ENCODE measurements at regions not wholly inside any gene's neighbourhood (a gene's known extent, or its start where the extent isn't known, plus 50 kb on each side); places are given as distances from the start of the nearest gene placed in this dataset.

DNA sequence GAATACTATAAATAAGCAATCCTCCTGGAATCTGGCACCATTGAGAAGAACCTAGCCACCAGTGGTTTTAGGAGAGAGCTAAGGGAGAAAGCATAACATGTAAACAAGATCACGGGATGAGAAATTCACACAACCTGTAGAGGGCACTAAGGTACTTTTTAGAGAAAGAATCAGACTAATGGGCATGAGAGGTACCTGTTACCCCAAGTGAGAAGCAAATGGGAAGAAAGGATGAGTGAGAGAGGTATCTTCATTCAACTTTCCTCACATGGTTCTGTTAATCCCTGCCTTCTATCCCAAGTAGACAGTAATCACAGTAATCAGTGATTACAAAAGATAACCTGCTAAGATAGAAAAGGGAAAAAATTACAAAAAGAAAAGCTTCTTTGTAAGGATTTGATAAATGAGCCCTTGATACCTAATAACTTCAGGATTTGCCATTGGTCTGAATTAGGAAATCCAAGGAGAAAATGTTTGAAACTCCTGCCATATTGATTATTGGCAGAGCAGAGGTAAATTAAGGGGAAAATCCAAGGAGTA is 251.1 kb upstream of the ADGRL2 start:
- TF ChIP-seq CTCF (conservative IDR thresholded peaks at IDR 0.05; ENCODE audit: low read length) (peak; percentile 73), EZH2phosphoT487 (IDR thresholded peaks at IDR 0.05; ENCODE audit: borderline replicate concordance, low read depth, low read length) (no peak)
